MM.1S (cell line): ENCODE measurements at regions not wholly inside any gene's neighbourhood (a gene's known extent, or its start where the extent isn't known, plus 50 kb on each side); places are given as distances from the start of the nearest gene placed in this dataset.
"Not testable (repeated sequence)": the region's sequence is repeated elsewhere in the genome, so short reads cannot be mapped to it uniquely, and the experiment has no call there.

Experiments used
- DNase-seq: peaks from one replicate; pipeline ENCODE4 v3.0.0-alpha.2; 2015
- H2AFZ ChIP-seq: fragments of 300-600 bp; sonication (generic); 2 replicates; pipeline ENCODE4 v1.6.0; 2016; ENCODE audit warnings: antibody characterized with exemption, low read length
- H3F3A ChIP-seq: fragments of 300-600 bp; sonication (generic); 2 replicates; pipeline ENCODE4 v1.6.1; 2016; ENCODE audit warnings: mild to moderate bottlenecking, antibody characterized with exemption, low read length, moderate library complexity, mixed read lengths; ENCODE audit not compliant: insufficient read depth
- H3K27ac ChIP-seq: fragments of 300-600 bp; sonication (generic); 2 replicates; pipeline ENCODE4 v1.5.1; 2016; ENCODE audit warnings: mild to moderate bottlenecking, low read length
- H3K27me3 ChIP-seq: fragments of 300-600 bp; sonication (generic); replicated peaks from 2 replicates; pipeline ENCODE4 v1.6.0; 2016; ENCODE audit warnings: low read length; ENCODE audit not compliant: insufficient read depth
- H3K36me3 ChIP-seq: fragments of 300-600 bp; sonication (generic); replicated peaks from 2 replicates; pipeline ENCODE4 v1.6.1; 2016; ENCODE audit warnings: mild to moderate bottlenecking, low read length, mixed read lengths; ENCODE audit not compliant: insufficient read depth
- H3K4me1 ChIP-seq: fragments of 300-600 bp; sonication (generic); 2 replicates; pipeline ENCODE4 v1.6.1; 2016; ENCODE audit warnings: low read length, mixed read lengths
- H3K4me2 ChIP-seq: fragments of 300-600 bp; sonication (generic); 2 replicates; pipeline ENCODE4 v1.6.0; 2016; ENCODE audit warnings: low read depth, low read length
- H3K4me3 ChIP-seq: fragments of 300-600 bp; sonication (generic); 2 replicates; pipeline ENCODE4 v1.5.1; 2016; ENCODE audit warnings: low read length, mixed read lengths
- H3K79me2 ChIP-seq: fragments of 300-600 bp; sonication (generic); 2 replicates; pipeline ENCODE4 v1.6.1; 2016; ENCODE audit warnings: mixed run types, low read length, mixed read lengths
- H3K9ac ChIP-seq: fragments of 300-600 bp; sonication (generic); 2 replicates; pipeline ENCODE4 v1.6.1; 2016; ENCODE audit warnings: low read length, mixed read lengths
- H3K9me2 ChIP-seq: fragments of 300-600 bp; sonication (generic); replicated peaks from 2 replicates; pipeline ENCODE4 v1.6.1; 2016; ENCODE audit warnings: mild to moderate bottlenecking, low read length, mixed read lengths; ENCODE audit not compliant: insufficient read depth
- H3K9me3 ChIP-seq: fragments of 300-600 bp; sonication (generic); replicated peaks from 2 replicates; pipeline ENCODE4 v1.6.1; 2016; ENCODE audit warnings: mild to moderate bottlenecking, low read length, mixed read lengths; ENCODE audit not compliant: insufficient read depth
- H4K20me1 ChIP-seq: fragments of 300-600 bp; sonication (generic); 2 replicates; pipeline ENCODE4 v1.6.1; 2016; ENCODE audit warnings: mild to moderate bottlenecking, low read length, moderate library complexity, mixed read lengths; ENCODE audit not compliant: insufficient read depth
- CTCF ChIP-seq: fragments of 300-600 bp; sonication (generic); IDR thresholded peaks from 2 replicates; pipeline ENCODE4 v1.5.1; 2016; ENCODE audit warnings: antibody characterized with exemption, low read length, mixed read lengths
- EZH2 ChIP-seq: fragments of 300-600 bp; sonication (generic); optimal IDR thresholded peaks from 2 replicates; pipeline ENCODE3; 2017; ENCODE audit warnings: low read depth, mild to moderate bottlenecking, antibody characterized with exemption, low read length, mixed read lengths
- EZH2phosphoT487 ChIP-seq: fragments of 300-600 bp; sonication (generic); IDR thresholded peaks from 2 replicates; pipeline ENCODE4 v1.6.1; 2018; ENCODE audit warnings: antibody characterized with exemption, low read length

GRCh38 chr14:105625448-105625847 lies 99.1 kb downstream of the TMEM121 start:
- H4K20me1 ChIP-seq, H3K79me2 ChIP-seq, DNase-seq, H3K9me2 ChIP-seq, H3K4me3 ChIP-seq, H3K36me3 ChIP-seq, H3F3A ChIP-seq, H3K27ac ChIP-seq, H3K9ac ChIP-seq, H3K4me2 ChIP-seq, H3K9me3 ChIP-seq, H2AFZ ChIP-seq, H3K4me1 ChIP-seq: not testable (repeated sequence)
- peaks cover 19% of the 10 kb centered on the region for H3K27me3 ChIP-seq

DNA sequence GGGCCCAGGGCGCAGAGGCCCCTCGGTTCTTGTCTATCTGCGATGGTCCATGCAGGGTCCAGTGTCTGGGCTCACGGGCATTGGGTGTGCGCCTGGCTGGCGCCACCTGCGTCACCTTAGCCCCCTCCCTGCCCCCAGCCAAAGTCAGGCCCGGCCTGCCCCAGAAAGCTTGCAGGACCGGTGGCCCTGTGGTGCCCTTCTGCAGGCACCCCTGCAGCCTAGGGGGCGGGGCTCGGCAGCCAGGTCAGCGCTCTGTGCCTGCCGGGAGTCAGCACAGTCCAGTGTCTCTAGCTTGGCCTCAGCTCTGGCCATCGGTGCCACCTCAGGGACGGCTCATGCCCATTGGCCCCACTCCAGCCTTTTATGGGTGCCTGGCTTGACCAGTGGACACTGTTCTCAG lies 99.7 kb downstream of the TMEM121 start:
- DNase-seq, H3K9me2 ChIP-seq, H4K20me1 ChIP-seq, H3K36me3 ChIP-seq, H3K79me2 ChIP-seq, H3K9me3 ChIP-seq, H3K4me3 ChIP-seq, H3K4me2 ChIP-seq, H2AFZ ChIP-seq, H3K4me1 ChIP-seq, H3F3A ChIP-seq, H3K9ac ChIP-seq: not testable (repeated sequence)
- Histone ChIP-seq H3K27me3 (peaks cover 25% of the 10 kb centered on the region), H3K27ac (peak overlapping the region; percentile 35; the same call in 1 of the 2 replicates)

DNA sequence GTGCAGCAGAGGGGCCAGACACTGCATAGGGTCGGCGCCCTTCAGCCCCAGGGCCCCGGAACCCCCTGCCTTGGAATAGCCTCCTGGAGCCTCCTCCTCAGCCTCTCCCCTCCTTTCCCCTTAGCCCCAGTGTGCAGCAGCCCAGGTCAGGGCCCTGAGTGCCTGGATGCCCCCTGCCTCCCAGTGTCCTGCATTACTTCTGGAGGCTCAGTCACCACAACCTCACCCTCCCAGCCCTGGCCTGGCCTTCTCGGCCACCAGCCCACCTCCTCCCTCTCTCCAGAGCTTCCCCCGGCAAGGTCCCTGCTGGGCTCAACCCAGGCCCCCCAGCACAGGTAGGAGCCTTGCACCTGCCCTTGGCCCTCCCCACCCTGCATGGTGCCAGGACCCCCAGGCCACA lies 100.3 kb downstream of the TMEM121 start:
- H3K4me1 ChIP-seq, H3K27ac ChIP-seq, H4K20me1 ChIP-seq, H3K9me2 ChIP-seq, H3K79me2 ChIP-seq, H3K9ac ChIP-seq, H3K36me3 ChIP-seq, H2AFZ ChIP-seq, H3K4me3 ChIP-seq, DNase-seq, H3K4me2 ChIP-seq, H3F3A ChIP-seq, H3K9me3 ChIP-seq: not testable (repeated sequence)
- H3K27me3 ChIP-seq: peaks cover 28% of the 10 kb centered on the region

GRCh38 chr14:105627287-105627686 lies 100.9 kb downstream of the TMEM121 start:
- H3K9me3 ChIP-seq, H3K9me2 ChIP-seq, H2AFZ ChIP-seq, H3K36me3 ChIP-seq, H3K79me2 ChIP-seq, H3K4me2 ChIP-seq, H3K4me3 ChIP-seq, H3K9ac ChIP-seq, DNase-seq, H4K20me1 ChIP-seq, H3K4me1 ChIP-seq, H3F3A ChIP-seq, H3K27ac ChIP-seq: not testable (repeated sequence)
- H3K27me3 ChIP-seq: peaks cover 34% of the 10 kb centered on the region

DNA sequence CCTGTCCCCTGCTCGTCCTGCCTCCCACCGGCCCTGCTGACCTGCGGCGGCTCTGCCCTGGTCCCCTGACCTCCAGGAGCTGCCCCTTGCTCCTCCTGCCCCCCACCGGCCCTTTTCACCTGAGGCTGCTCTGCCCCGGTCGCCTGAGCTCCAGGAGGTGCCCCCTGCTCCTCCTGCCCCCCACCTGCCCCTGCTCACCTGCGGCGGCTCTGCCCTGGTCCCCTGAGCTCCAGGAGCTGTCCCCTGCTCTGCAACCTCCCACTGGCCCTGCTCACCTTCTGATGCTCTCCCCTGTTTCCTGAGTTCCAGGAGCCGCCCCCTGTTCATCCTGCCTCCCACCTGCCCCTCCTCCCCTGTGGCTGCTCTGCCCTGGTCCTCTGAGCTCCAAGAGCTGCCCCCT lies 101.3 kb downstream of the TMEM121 start:
- DNase-seq: no peak
- Histone ChIP-seq H3K4me3 (no peak overlapping the region), H3K4me1 (no peaks in the 10 kb centered on the region), H3K36me3 (no peaks in the 10 kb centered on the region), H3F3A (no peaks in the 10 kb centered on the region), H3K9ac (no peak overlapping the region), H3K27me3 (peaks cover 36% of the 10 kb centered on the region), H4K20me1 (no peaks in the 10 kb centered on the region), H3K79me2 (no peaks in the 10 kb centered on the region), H3K27ac (no peak overlapping the region), H3K4me2 (no peak overlapping the region), H3K9me3 (no peaks in the 10 kb centered on the region), H3K9me2 (no peaks in the 10 kb centered on the region), H2AFZ (no peak overlapping the region)
- TF ChIP-seq EZH2phosphoT487 (no peak), EZH2 (no peak), CTCF (no peak)

GRCh38 chr14:105628126-105628525 lies 101.7 kb downstream of the TMEM121 start:
- H3K36me3 ChIP-seq, H3K4me1 ChIP-seq, H3K9me3 ChIP-seq, H3K79me2 ChIP-seq, H3K4me3 ChIP-seq, DNase-seq, H3K9ac ChIP-seq, H2AFZ ChIP-seq, H4K20me1 ChIP-seq, H3K4me2 ChIP-seq, H3F3A ChIP-seq, H3K9me2 ChIP-seq, H3K27ac ChIP-seq: not testable (repeated sequence)
- H3K27me3 ChIP-seq: peaks cover 37% of the 10 kb centered on the region

GRCh38 chr14:105628531-105629067 lies 102.2 kb downstream of the TMEM121 start:
- peaks cover 37% of the 10 kb centered on the region for H3K27me3 ChIP-seq
- H4K20me1 ChIP-seq, H3K79me2 ChIP-seq, H2AFZ ChIP-seq, H3K9me3 ChIP-seq, H3K4me2 ChIP-seq, DNase-seq, H3K36me3 ChIP-seq, H3F3A ChIP-seq, H3K9ac ChIP-seq, H3K27ac ChIP-seq, H3K9me2 ChIP-seq, H3K4me1 ChIP-seq, H3K4me3 ChIP-seq: not testable (repeated sequence)
